NB4 (cell line): ENCODE measurements at regions not wholly inside any gene's neighbourhood (a gene's known extent, or its start where the extent isn't known, plus 50 kb on each side); places are given as distances from the start of the nearest gene placed in this dataset.

Experiments used
- MAX ChIP-seq: IDR thresholded peaks from 2 replicates; pipeline ENCODE4 v1.6.1; 2011; ENCODE audit warnings: low read depth, low read length
- MYC ChIP-seq: IDR thresholded peaks from 2 replicates; pipeline ENCODE4 v1.6.1; 2011; ENCODE audit warnings: low read depth, low read length
- POLR2A ChIP-seq: IDR thresholded peaks from 2 replicates; pipeline ENCODE4 v1.6.1; 2011; ENCODE audit warnings: mild to moderate bottlenecking; ENCODE audit not compliant: insufficient read length; ENCODE audit errors: extremely low read depth
- TF ChIP-seq, protein P1 (sequence below): IDR thresholded peaks from one replicate; pipeline ENCODE4 v1.5.1; 2012; ENCODE audit warnings: low read depth, low read length

DNA sequence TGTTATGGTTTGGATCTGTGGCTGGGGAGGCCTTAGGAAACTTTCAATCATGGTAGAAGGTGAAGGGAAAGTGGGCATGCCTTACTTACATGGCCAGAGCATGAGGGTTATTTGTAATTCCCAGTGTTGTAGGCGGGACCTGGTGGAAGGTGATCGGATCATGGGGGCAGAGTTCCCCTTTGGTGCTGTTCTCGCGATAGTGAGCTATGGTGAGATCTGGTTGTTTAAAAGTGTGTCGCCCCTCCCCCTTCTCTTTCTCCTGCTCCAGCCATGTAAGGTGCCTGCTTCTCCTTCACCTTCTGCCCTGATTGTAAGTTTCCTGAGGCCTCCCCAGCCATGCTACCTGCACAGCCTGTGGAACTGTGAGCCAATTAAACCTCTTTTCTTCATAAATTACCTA, 145.8 kb downstream of the TFAP2C start:
- TF ChIP-seq, protein P1, sequence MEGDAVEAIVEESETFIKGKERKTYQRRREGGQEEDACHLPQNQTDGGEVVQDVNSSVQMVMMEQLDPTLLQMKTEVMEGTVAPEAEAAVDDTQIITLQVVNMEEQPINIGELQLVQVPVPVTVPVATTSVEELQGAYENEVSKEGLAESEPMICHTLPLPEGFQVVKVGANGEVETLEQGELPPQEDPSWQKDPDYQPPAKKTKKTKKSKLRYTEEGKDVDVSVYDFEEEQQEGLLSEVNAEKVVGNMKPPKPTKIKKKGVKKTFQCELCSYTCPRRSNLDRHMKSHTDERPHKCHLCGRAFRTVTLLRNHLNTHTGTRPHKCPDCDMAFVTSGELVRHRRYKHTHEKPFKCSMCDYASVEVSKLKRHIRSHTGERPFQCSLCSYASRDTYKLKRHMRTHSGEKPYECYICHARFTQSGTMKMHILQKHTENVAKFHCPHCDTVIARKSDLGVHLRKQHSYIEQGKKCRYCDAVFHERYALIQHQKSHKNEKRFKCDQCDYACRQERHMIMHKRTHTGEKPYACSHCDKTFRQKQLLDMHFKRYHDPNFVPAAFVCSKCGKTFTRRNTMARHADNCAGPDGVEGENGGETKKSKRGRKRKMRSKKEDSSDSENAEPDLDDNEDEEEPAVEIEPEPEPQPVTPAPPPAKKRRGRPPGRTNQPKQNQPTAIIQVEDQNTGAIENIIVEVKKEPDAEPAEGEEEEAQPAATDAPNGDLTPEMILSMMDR = no peak
- TF ChIP-seq POLR2A = no peak
- TF ChIP-seq MAX = no peak
- TF ChIP-seq MYC = no peak
